HepG2 (cell line): ENCODE measurements at regions not wholly inside any gene's neighbourhood (a gene's known extent, or its start where the extent isn't known, plus 50 kb on each side); places are given as distances from the start of the nearest gene placed in this dataset.

Experiments used
- CEBPB ChIP-seq: IDR thresholded peaks from 2 replicates; pipeline ENCODE4 v1.6.1; 2011; ENCODE audit warnings: low read depth, low read length, improper control_type of control experiment, borderline replicate concordance
- CTCF ChIP-seq: sonication (generic); formaldehyde crosslinking; IDR thresholded peaks from 2 replicates; pipeline ENCODE4 v1.5.0; 2020; ENCODE audit warnings: mild to moderate bottlenecking, missing genetic modification reagents, moderate library complexity
- EP300 ChIP-seq, 3 experiments: sonication (generic) in 1 of 3; formaldehyde crosslinking in 1 of 3; IDR thresholded peaks; 2 replicates each; pipeline versions ENCODE4 v1.5.1 to v1.6.1; 2011 to 2020; ENCODE audit warnings: low read depth in 2 of 3, low read length in 2 of 3, borderline replicate concordance in 1 of 3, improper control_type of control experiment in 1 of 3, mild to moderate bottlenecking in 1 of 3, missing genetic modification reagents in 1 of 3, moderate library complexity in 1 of 3
- EZH2 ChIP-seq: conservative IDR thresholded peaks from 2 replicates; pipeline ENCODE4 v1.6.1; 2012; ENCODE audit warnings: mild to moderate bottlenecking, low read depth, low read length, moderate library complexity
- POLR2A ChIP-seq, 2 experiments: IDR thresholded peaks; 2 replicates each; pipeline ENCODE4 v1.6.1; 2011; ENCODE audit warnings: low read depth in 2 of 2, low read length in 2 of 2, mild to moderate bottlenecking in 1 of 2, moderate library complexity in 1 of 2; ENCODE audit not compliant: insufficient read depth in 1 of 2
- TMF1 ChIP-seq: sonication (generic); formaldehyde crosslinking; IDR thresholded peaks from 2 replicates; pipeline ENCODE4 v1.8.1; 2022; ENCODE audit warnings: low read depth, missing genetic modification reagents
- ZBTB21 ChIP-seq: sonication (generic); formaldehyde crosslinking; IDR thresholded peaks from 2 replicates; pipeline ENCODE4 v1.4.0; 2020; ENCODE audit warnings: missing genetic modification reagents
- ZNF331 ChIP-seq: sonication (generic); formaldehyde crosslinking; IDR thresholded peaks from 2 replicates; pipeline ENCODE4 v1.4.0; 2020; ENCODE audit warnings: missing genetic modification reagents
- TF ChIP-seq, protein P1 (sequence below): sonication (generic); formaldehyde crosslinking; IDR thresholded peaks from 2 replicates; pipeline ENCODE4 v1.4.0; 2020; ENCODE audit warnings: missing genetic modification reagents

- TF ChIP-seq CEBPB (no peak), ZBTB21 (CRISPR knock-in tag) (no peak), EZH2 (no peak), TMF1 (CRISPR knock-in tag) (no peak), EP300 (IDR thresholded peaks at IDR 0.05; ENCODE audit: low read depth in 2 of 2, low read length in 2 of 2) (no peak), EP300 (CRISPR knock-in tag; IDR thresholded peaks at IDR 0.05; ENCODE audit: borderline replicate concordance) (no peak), ZNF331 (CRISPR knock-in tag) (no peak), POLR2A (IDR thresholded peaks at IDR 0.05; ENCODE audit: insufficient read depth in 1 of 2, low read depth in 2 of 2, low read length in 2 of 2) (no peak), CTCF (CRISPR knock-in tag) (no peak)
- TF ChIP-seq, protein P1, sequence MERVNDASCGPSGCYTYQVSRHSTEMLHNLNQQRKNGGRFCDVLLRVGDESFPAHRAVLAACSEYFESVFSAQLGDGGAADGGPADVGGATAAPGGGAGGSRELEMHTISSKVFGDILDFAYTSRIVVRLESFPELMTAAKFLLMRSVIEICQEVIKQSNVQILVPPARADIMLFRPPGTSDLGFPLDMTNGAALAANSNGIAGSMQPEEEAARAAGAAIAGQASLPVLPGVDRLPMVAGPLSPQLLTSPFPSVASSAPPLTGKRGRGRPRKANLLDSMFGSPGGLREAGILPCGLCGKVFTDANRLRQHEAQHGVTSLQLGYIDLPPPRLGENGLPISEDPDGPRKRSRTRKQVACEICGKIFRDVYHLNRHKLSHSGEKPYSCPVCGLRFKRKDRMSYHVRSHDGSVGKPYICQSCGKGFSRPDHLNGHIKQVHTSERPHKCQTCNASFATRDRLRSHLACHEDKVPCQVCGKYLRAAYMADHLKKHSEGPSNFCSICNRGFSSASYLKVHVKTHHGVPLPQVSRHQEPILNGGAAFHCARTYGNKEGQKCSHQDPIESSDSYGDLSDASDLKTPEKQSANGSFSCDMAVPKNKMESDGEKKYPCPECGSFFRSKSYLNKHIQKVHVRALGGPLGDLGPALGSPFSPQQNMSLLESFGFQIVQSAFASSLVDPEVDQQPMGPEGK (CRISPR knock-in tag), result no peak
Observed at GRCh38 chr13:67281466-67281865, 51.3 kb upstream of the PCDH9 start.
